SK-N-SH (cell line): ENCODE measurements at regions not wholly inside any gene's neighbourhood (a gene's known extent, or its start where the extent isn't known, plus 50 kb on each side); places are given as distances from the start of the nearest gene placed in this dataset.

Experiments
- CTCF ChIA-PET: fragments of 300-600, 350-600 bp; formaldehyde crosslinking; extraction: SDS; loops from one replicate; lab custom pipeline; 2021; lab: Yijun Ruan, JAX
- POLR2A ChIA-PET: fragments of 350-600 bp; sonication (Branson Sonifier 250); formaldehyde crosslinking; extraction: SDS; loops from one replicate; lab custom pipeline; 2020; ENCODE audit warnings: antibody characterized with exemption, inconsistent platforms; lab: Yijun Ruan, JAX
- DNase-seq: peaks from one replicate; pipeline ENCODE4 v3.0.0; 2012
- H2AFZ ChIP-seq: fragments of 200-600 bp; sonication (generic); 2 replicates; pipeline ENCODE4 v1.8.1; 2016; ENCODE audit warnings: antibody characterized with exemption, mild to moderate bottlenecking, low read depth
- H3F3A ChIP-seq: fragments of 200-600 bp; sonication (generic); replicated peaks from 2 replicates; pipeline ENCODE3; 2016; ENCODE audit warnings: antibody characterized with exemption, mild to moderate bottlenecking; ENCODE audit not compliant: insufficient read depth
- H3K27ac ChIP-seq, 2 experiments: fragments of 200-500 bp in 1 of 2; fragments of 200-600 bp in 1 of 2; sonication (Bioruptor generic) in 1 of 2; sonication (generic), shearing (Covaris generic) in 1 of 2; 2 replicates each; pipeline versions ENCODE4 v1.5.1 to v1.6.1; 2014 to 2016; ENCODE audit warnings: low read depth in 2 of 2, inconsistent platforms in 1 of 2, low read length in 1 of 2, mild to moderate bottlenecking in 1 of 2, mixed read lengths in 1 of 2
- H3K27me3 ChIP-seq: fragments of 200-600 bp; sonication (generic), shearing (Covaris generic); 2 replicates; pipeline ENCODE4 v1.6.1; 2016; ENCODE audit warnings: mixed run types; ENCODE audit not compliant: insufficient read depth
- H3K36me3 ChIP-seq, 2 experiments: fragments of 200-500 bp in 1 of 2; fragments of 200-600 bp in 1 of 2; sonication (Bioruptor generic) in 1 of 2; sonication (generic) in 1 of 2; replicated peaks in 1 of 2; 2 replicates each; pipeline versions ENCODE3 to v1.5.1; 2014 to 2016; ENCODE audit warnings: low read length in 1 of 2, mild to moderate bottlenecking in 1 of 2; ENCODE audit not compliant: insufficient read depth in 2 of 2, control insufficient read depth in 1 of 2
- H3K4me1 ChIP-seq, 2 experiments: fragments of 200-500 bp in 1 of 2; fragments of 200-600 bp in 1 of 2; sonication (Bioruptor generic) in 1 of 2; sonication (generic), shearing (Covaris generic) in 1 of 2; 2 replicates each; pipeline versions ENCODE4 v1.5.1 to v1.6.1; 2014 to 2016; ENCODE audit warnings: low read depth in 1 of 2, low read length in 1 of 2, mixed run types in 1 of 2; ENCODE audit not compliant: insufficient read depth in 2 of 2, control insufficient read depth in 1 of 2
- H3K4me2 ChIP-seq: fragments of 200-600 bp; sonication (generic), shearing (Covaris generic); 2 replicates; pipeline ENCODE4 v1.6.1; 2017; ENCODE audit warnings: mixed run types
- H3K4me3 ChIP-seq, 2 experiments: fragments of 200-500 bp in 1 of 2; fragments of 200-600 bp in 1 of 2; sonication (Bioruptor generic) in 1 of 2; sonication (generic), shearing (Covaris generic) in 1 of 2; 2 replicates each; pipeline versions ENCODE4 v1.5.1 to v1.8.1; 2014 to 2016; ENCODE audit warnings: low read depth in 2 of 2, inconsistent platforms in 1 of 2, low read length in 1 of 2, mild to moderate bottlenecking in 1 of 2, mixed read lengths in 1 of 2, moderate library complexity in 1 of 2
- H3K79me2 ChIP-seq: fragments of 200-600 bp; sonication (generic); 2 replicates; pipeline ENCODE4 v1.8.1; 2017; ENCODE audit warnings: mild to moderate bottlenecking; ENCODE audit not compliant: insufficient read depth
- H3K9ac ChIP-seq: fragments of 200-600 bp; sonication (generic); 2 replicates; pipeline ENCODE4 v1.6.1; 2017; ENCODE audit warnings: mixed run types
- H3K9me2 ChIP-seq: fragments of 200-600 bp; sonication (generic); 2 replicates; pipeline ENCODE4 v1.6.1; 2017; ENCODE audit warnings: mixed run types
- H3K9me3 ChIP-seq: fragments of 200-600 bp; sonication (generic); 2 replicates; pipeline ENCODE4 v1.6.1; 2017; ENCODE audit warnings: mixed run types, mild to moderate bottlenecking, moderate library complexity
- H4K20me1 ChIP-seq: fragments of 200-600 bp; sonication (generic); 2 replicates; pipeline ENCODE4 v1.6.1; 2017; ENCODE audit warnings: mild to moderate bottlenecking, mixed run types; ENCODE audit not compliant: insufficient read depth
- CTCF ChIP-seq: fragments of 200-600 bp; sonication (generic); IDR thresholded peaks from 2 replicates; pipeline ENCODE4 v1.6.1; 2017; ENCODE audit warnings: antibody characterized with exemption, mild to moderate bottlenecking, moderate library complexity
- EP300 ChIP-seq, 2 experiments: IDR thresholded peaks; 2 replicates each; pipeline versions ENCODE4 v1.4.0 to v1.6.1; 2012; ENCODE audit warnings: borderline replicate concordance in 1 of 2, low read depth in 1 of 2, low read length in 1 of 2
- GABPA ChIP-seq: IDR thresholded peaks from 2 replicates; pipeline ENCODE4 v1.4.0; 2012; ENCODE audit warnings: low read depth, mild to moderate bottlenecking
- PBX3 ChIP-seq: IDR thresholded peaks from 2 replicates; pipeline ENCODE4; 2012
- RAD21 ChIP-seq: IDR thresholded peaks from 2 replicates; pipeline ENCODE4 v1.6.1; 2012; ENCODE audit warnings: mild to moderate bottlenecking, low read length
- SIN3A ChIP-seq: IDR thresholded peaks from 2 replicates; pipeline ENCODE4 v1.6.1; 2012; ENCODE audit warnings: low read depth, mild to moderate bottlenecking, low read length, moderate library complexity, borderline replicate concordance
- TEAD4 ChIP-seq: IDR thresholded peaks from 2 replicates; pipeline ENCODE4 v1.4.0; 2012; ENCODE audit warnings: mild to moderate bottlenecking, borderline replicate concordance; ENCODE audit not compliant: insufficient read depth
- WGBS: methylation state at CpG from one replicate; pipeline ENCODE4 v1.1.6; 2017; ENCODE audit warnings: low lambda C conversion rate; 5-methylcytosine and 5-hydroxymethylcytosine counted together
- TF ChIP-seq, protein P1 (sequence below): IDR thresholded peaks from 2 replicates; pipeline ENCODE4 v1.4.0; 2012; ENCODE audit warnings: low read depth, borderline replicate concordance

DNA sequence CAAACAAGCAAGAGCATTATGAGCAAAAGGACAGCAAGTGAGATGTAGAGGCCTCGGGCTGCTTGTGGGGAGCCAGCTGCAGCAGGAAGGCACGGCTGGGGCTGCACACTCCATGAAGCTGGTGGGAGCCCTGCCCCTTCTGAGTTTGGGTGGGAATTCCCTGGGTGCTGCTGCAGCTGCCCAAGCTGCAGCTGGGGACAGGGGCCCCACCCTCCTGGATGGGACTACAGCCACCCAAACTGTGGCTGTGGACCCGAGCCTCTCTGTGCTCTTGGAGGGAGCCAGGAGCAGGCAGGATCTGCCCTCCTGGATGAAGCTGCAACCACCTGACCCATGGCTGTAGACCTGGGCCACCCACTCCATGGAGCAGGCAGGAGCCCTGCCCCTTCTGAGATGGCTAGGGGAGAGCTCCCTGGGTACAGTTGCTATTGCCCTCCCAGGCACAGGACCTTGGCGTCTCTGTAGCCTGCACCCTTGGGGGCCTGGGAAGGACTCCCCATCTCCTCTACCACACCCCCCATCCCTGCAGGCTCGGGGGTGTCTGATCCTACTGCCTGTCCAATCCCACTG, 159.1 kb downstream of the ERCC6L2 start:
- POLR2A ChIA-PET, result no interaction called here
- CTCF ChIA-PET, result no interaction called here
- TF ChIP-seq, protein P1, sequence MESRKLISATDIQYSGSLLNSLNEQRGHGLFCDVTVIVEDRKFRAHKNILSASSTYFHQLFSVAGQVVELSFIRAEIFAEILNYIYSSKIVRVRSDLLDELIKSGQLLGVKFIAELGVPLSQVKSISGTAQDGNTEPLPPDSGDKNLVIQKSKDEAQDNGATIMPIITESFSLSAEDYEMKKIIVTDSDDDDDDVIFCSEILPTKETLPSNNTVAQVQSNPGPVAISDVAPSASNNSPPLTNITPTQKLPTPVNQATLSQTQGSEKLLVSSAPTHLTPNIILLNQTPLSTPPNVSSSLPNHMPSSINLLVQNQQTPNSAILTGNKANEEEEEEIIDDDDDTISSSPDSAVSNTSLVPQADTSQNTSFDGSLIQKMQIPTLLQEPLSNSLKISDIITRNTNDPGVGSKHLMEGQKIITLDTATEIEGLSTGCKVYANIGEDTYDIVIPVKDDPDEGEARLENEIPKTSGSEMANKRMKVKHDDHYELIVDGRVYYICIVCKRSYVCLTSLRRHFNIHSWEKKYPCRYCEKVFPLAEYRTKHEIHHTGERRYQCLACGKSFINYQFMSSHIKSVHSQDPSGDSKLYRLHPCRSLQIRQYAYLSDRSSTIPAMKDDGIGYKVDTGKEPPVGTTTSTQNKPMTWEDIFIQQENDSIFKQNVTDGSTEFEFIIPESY, result no peak
- TF ChIP-seq SIN3A (no peak), RAD21 (no peak), EP300 (IDR thresholded peaks at IDR 0.05; ENCODE audit: borderline replicate concordance in 1 of 2, low read depth in 1 of 2, low read length in 1 of 2) (no peak), GABPA (no peak)
- TF ChIP-seq, all 33 proteins: peak for 0

GRCh38 chr9:96033896-96034295, 158.4 kb downstream of the ERCC6L2 start:
- 80% methylated on average over 9 of the region's 10 CpGs for WGBS
- POLR2A ChIA-PET, result no interaction called here

More for the DNA sequence above, 159.1 kb downstream of the ERCC6L2 start:
- H3K9ac ChIP-seq, result no peak overlapping the region
- no peak overlapping the region for H3K4me2 ChIP-seq
- H3K27me3 ChIP-seq, result no peaks in the 10 kb centered on the region
- no peak overlapping the region for H2AFZ ChIP-seq
- 10% methylated on average over 2 of the region's 5 CpGs for WGBS
- DNase-seq, result no peak
- H3K4me1 ChIP-seq, result peaks cover 0 to 14% of the 10 kb centered on the region in 2 experiments; a peak in 1 of 4 replicates
- H3F3A ChIP-seq, result no peaks in the 10 kb centered on the region
- no peaks in the 10 kb centered on the region for H3K9me3 ChIP-seq
- H3K79me2 ChIP-seq, result no peaks in the 10 kb centered on the region
- no peaks in the 10 kb centered on the region for H3K9me2 ChIP-seq
- no peaks in the 10 kb centered on the region for H4K20me1 ChIP-seq
- H3K27ac ChIP-seq, result no peak overlapping the region
- H3K4me3 ChIP-seq, result no peak overlapping the region
- no peaks in the 10 kb centered on the region for H3K36me3 ChIP-seq

More at GRCh38 chr9:96033896-96034295, 158.4 kb downstream of the ERCC6L2 start:
- H4K20me1 ChIP-seq, result no peaks in the 10 kb centered on the region
- H3K4me2 ChIP-seq, result no peak overlapping the region
- H3K27ac ChIP-seq, result no peak overlapping the region
- H3K9ac ChIP-seq, result no peak overlapping the region
- H3K79me2 ChIP-seq, result no peaks in the 10 kb centered on the region
- no peak for DNase-seq
- H3K4me3 ChIP-seq, result no peak overlapping the region
- H3K36me3 ChIP-seq, result no peaks in the 10 kb centered on the region
- H3K4me1 ChIP-seq, result peaks cover 0 to 14% of the 10 kb centered on the region in 2 experiments; a peak in 1 of 4 replicates
- H3K9me2 ChIP-seq, result no peaks in the 10 kb centered on the region
- CTCF ChIA-PET, result interaction anchor here (1.3 kb wide), 1 partner anchor 36 kb away, joined by 3 read pairs; no protein-coding TSS in a partner anchor
- no peaks in the 10 kb centered on the region for H3K9me3 ChIP-seq
- no peak overlapping the region for H2AFZ ChIP-seq
- TF ChIP-seq, protein P1, result no peak
- TF ChIP-seq PBX3 (no peak), CTCF (no peak), TEAD4 (no peak)
- TF ChIP-seq, all 33 proteins: peak for 0
- H3F3A ChIP-seq, result no peaks in the 10 kb centered on the region
- H3K27me3 ChIP-seq, result no peaks in the 10 kb centered on the region
